ENCODE measurements at regions not wholly inside any gene's neighbourhood (a gene's known extent, or its start where the extent isn't known, plus 50 kb on each side); places are given as distances from the start of the nearest gene placed in this dataset.
"Not testable (repeated sequence)": the region's sequence is repeated elsewhere in the genome, so short reads cannot be mapped to it uniquely, and the experiment has no call there.

- Histone ChIP-seq H3K36me3 (ENCODE audit: insufficient read depth, low read length, poor library complexity, severe bottlenecking) (no peaks in the 10 kb centered on the region), H3K27me3 (replicated peaks; ENCODE audit: insufficient read depth, low read depth, low read length, poor library complexity) (no peaks in the 10 kb centered on the region), H3K9me3 (ENCODE audit: low read depth, low read length, poor library complexity, severe bottlenecking) (no peaks in the 10 kb centered on the region), H3K4me3 (ENCODE audit: low read depth, low read length, poor library complexity, severe bottlenecking) (no peak overlapping the region), H3K27ac (ENCODE audit: low read depth, low read length, poor library complexity, severe bottlenecking) (no peak overlapping the region), H3K4me1 (ENCODE audit: insufficient read depth, low read length, poor library complexity, severe bottlenecking) (no peaks in the 10 kb centered on the region)
- BruUV-seq (replicated peaks): no TSS peak
- no peak for TF ChIP-seq EZH2 (IDR thresholded peaks at IDR 0.05; ENCODE audit: borderline replicate concordance, low read depth, low read length, poor library complexity, severe bottlenecking)
- TF ChIP-seq, protein P1, sequence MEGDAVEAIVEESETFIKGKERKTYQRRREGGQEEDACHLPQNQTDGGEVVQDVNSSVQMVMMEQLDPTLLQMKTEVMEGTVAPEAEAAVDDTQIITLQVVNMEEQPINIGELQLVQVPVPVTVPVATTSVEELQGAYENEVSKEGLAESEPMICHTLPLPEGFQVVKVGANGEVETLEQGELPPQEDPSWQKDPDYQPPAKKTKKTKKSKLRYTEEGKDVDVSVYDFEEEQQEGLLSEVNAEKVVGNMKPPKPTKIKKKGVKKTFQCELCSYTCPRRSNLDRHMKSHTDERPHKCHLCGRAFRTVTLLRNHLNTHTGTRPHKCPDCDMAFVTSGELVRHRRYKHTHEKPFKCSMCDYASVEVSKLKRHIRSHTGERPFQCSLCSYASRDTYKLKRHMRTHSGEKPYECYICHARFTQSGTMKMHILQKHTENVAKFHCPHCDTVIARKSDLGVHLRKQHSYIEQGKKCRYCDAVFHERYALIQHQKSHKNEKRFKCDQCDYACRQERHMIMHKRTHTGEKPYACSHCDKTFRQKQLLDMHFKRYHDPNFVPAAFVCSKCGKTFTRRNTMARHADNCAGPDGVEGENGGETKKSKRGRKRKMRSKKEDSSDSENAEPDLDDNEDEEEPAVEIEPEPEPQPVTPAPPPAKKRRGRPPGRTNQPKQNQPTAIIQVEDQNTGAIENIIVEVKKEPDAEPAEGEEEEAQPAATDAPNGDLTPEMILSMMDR (conservative IDR thresholded peaks at IDR 0.05; ENCODE audit: low read depth, low read length): no peak
- ChIA-PET POLR2A (ENCODE audit: low non-redundant PET) (no interaction called here), CTCF (no interaction called here)
- intact Hi-C loops (cut with micrococcal nuclease; ENCODE audit: unreplicated experiment): no loop called here
- DNase-seq (ENCODE audit: low spot score): no peak
Measured at GRCh38 chr1:232164078-232164963, 465.6 kb downstream of the SIPA1L2 start.

- Histone ChIP-seq H3K27me3 (replicated peaks; ENCODE audit: insufficient read depth, low read depth, low read length, poor library complexity) (no peaks in the 10 kb centered on the region), H3K4me1 (ENCODE audit: insufficient read depth, low read length, poor library complexity, severe bottlenecking) (no peaks in the 10 kb centered on the region), H3K4me3 (ENCODE audit: low read depth, low read length, poor library complexity, severe bottlenecking) (no peak overlapping the region), H3K27ac (ENCODE audit: low read depth, low read length, poor library complexity, severe bottlenecking) (no peak overlapping the region), H3K36me3 (ENCODE audit: insufficient read depth, low read length, poor library complexity, severe bottlenecking) (no peaks in the 10 kb centered on the region), H3K9me3 (ENCODE audit: low read depth, low read length, poor library complexity, severe bottlenecking) (no peaks in the 10 kb centered on the region)
- intact Hi-C loops (cut with micrococcal nuclease; ENCODE audit: unreplicated experiment): no loop called here
- CTCF ChIA-PET: no interaction called here
- no TSS peak for BruUV-seq (replicated peaks)
- no peak for DNase-seq (ENCODE audit: low spot score)
- POLR2A ChIA-PET (ENCODE audit: low non-redundant PET): no interaction called here
- TF ChIP-seq EZH2 (IDR thresholded peaks at IDR 0.05; ENCODE audit: borderline replicate concordance, low read depth, low read length, poor library complexity, severe bottlenecking): no peak
- TF ChIP-seq, protein P1 (conservative IDR thresholded peaks at IDR 0.05; ENCODE audit: low read depth, low read length): no peak
Measured at GRCh38 chr1:232163533-232163932, 466.4 kb downstream of the SIPA1L2 start.

DNA sequence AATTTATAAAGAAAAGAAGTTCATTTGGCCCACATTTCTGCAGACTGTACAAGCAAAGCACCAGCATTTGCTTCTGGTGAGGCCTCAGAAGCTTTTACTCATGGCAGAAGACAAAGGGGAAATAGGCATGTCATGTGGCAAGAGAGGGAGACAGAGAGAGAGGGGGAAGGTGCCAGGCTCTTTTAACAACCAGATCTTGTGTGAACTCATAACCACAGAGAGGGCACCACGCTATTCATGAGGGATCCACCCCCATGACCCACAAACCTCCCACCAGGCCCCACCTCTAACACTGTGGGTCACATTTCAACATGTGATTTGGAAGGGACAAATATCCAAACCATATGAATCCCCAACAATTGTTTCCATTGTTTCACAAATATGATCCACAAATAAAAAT lies 467.9 kb downstream of the SIPA1L2 start:
- no TSS peak for BruUV-seq (replicated peaks)
- intact Hi-C loops (cut with micrococcal nuclease; ENCODE audit: unreplicated experiment): no loop called here
- DNase-seq (ENCODE audit: low spot score): no peak
- TF ChIP-seq EZH2 (IDR thresholded peaks at IDR 0.05; ENCODE audit: borderline replicate concordance, low read depth, low read length, poor library complexity, severe bottlenecking): no peak
- TF ChIP-seq, protein P1 (conservative IDR thresholded peaks at IDR 0.05; ENCODE audit: low read depth, low read length): no peak
- Histone ChIP-seq H3K36me3 (ENCODE audit: insufficient read depth, low read length, poor library complexity, severe bottlenecking) (no peaks in the 10 kb centered on the region), H3K9me3 (ENCODE audit: low read depth, low read length, poor library complexity, severe bottlenecking) (no peaks in the 10 kb centered on the region), H3K27me3 (replicated peaks; ENCODE audit: insufficient read depth, low read depth, low read length, poor library complexity) (no peaks in the 10 kb centered on the region), H3K4me3 (ENCODE audit: low read depth, low read length, poor library complexity, severe bottlenecking) (no peak overlapping the region), H3K4me1 (ENCODE audit: insufficient read depth, low read length, poor library complexity, severe bottlenecking) (no peaks in the 10 kb centered on the region), H3K27ac (ENCODE audit: low read depth, low read length, poor library complexity, severe bottlenecking) (no peak overlapping the region)
- ChIA-PET CTCF (no interaction called here), POLR2A (ENCODE audit: low non-redundant PET) (no interaction called here)

DNA sequence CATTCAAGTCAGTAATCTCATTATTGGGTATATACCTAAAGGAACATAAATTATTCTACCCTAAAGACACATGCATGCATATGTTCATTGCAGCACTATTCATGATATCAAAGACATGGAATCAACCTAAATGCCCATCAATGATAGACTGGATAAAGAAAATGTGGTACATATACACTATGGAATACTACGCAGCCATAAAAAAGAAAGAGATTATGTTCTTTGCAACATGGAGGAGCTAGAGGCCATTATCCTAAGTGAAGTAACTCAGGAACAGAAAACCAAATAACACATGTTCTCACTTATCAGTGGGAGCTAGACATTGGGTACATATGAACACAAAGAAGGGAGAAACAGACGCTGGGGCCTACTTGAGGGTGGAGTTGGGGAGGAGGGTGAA lies 471.4 kb downstream of the SIPA1L2 start:
- POLR2A ChIA-PET (ENCODE audit: low non-redundant PET); H3K27me3 ChIP-seq (replicated peaks; ENCODE audit: insufficient read depth, low read depth, low read length, poor library complexity); H3K9me3 ChIP-seq (ENCODE audit: low read depth, low read length, poor library complexity, severe bottlenecking); H3K27ac ChIP-seq (ENCODE audit: low read depth, low read length, poor library complexity, severe bottlenecking); DNase-seq (ENCODE audit: low spot score); intact Hi-C loops (cut with micrococcal nuclease; ENCODE audit: unreplicated experiment); H3K4me3 ChIP-seq (ENCODE audit: low read depth, low read length, poor library complexity, severe bottlenecking); BruUV-seq (replicated peaks); H3K36me3 ChIP-seq (ENCODE audit: insufficient read depth, low read length, poor library complexity, severe bottlenecking); H3K4me1 ChIP-seq (ENCODE audit: insufficient read depth, low read length, poor library complexity, severe bottlenecking); CTCF ChIA-PET: not testable (repeated sequence)

- H3K36me3 ChIP-seq (ENCODE audit: insufficient read depth, low read length, poor library complexity, severe bottlenecking); BruUV-seq (replicated peaks); DNase-seq (ENCODE audit: low spot score); H3K27me3 ChIP-seq (replicated peaks; ENCODE audit: insufficient read depth, low read depth, low read length, poor library complexity); H3K4me1 ChIP-seq (ENCODE audit: insufficient read depth, low read length, poor library complexity, severe bottlenecking); H3K4me3 ChIP-seq (ENCODE audit: low read depth, low read length, poor library complexity, severe bottlenecking); POLR2A ChIA-PET (ENCODE audit: low non-redundant PET); H3K9me3 ChIP-seq (ENCODE audit: low read depth, low read length, poor library complexity, severe bottlenecking); intact Hi-C loops (cut with micrococcal nuclease; ENCODE audit: unreplicated experiment); H3K27ac ChIP-seq (ENCODE audit: low read depth, low read length, poor library complexity, severe bottlenecking); CTCF ChIA-PET: not testable (repeated sequence)
Measured at GRCh38 chr1:232156070-232156469, 473.9 kb downstream of the SIPA1L2 start.
